CD4-positive, CD25-positive, alpha-beta regulatory T cell (primary cell): ENCODE measurements at regions not wholly inside any gene's neighbourhood (a gene's known extent, or its start where the extent isn't known, plus 50 kb on each side); places are given as distances from the start of the nearest gene placed in this dataset.
"Not testable (repeated sequence)": the region's sequence is repeated elsewhere in the genome, so short reads cannot be mapped to it uniquely, and the experiment has no call there.

Experiments
- ATAC-seq, 2 donors: fragments of 150-1000 bp; cut with Tn5 transposase; one replicate each; pipeline ENCODE4 v1.10.0; 2021; ENCODE audit warnings: low read depth in 2 of 2, moderate number of reproducible peaks in 2 of 2, moderate library complexity in 1 of 2
- DNase-seq, 3 donors: peaks; one replicate each; pipeline versions ENCODE4 v3.0.0 to v3.0.0-alpha.2; 2012 to 2022; ENCODE audit warnings: mixed read lengths in 1 of 3
- H3K27ac ChIP-seq: one replicate; pipeline ENCODE4 v1.7.0; 2013; ENCODE audit warnings: mild to moderate bottlenecking, low read length; ENCODE audit not compliant: insufficient read depth, poor library complexity, severe bottlenecking
- H3K27me3 ChIP-seq: one replicate; pipeline ENCODE4 v1.7.0; 2013; ENCODE audit warnings: low read length; ENCODE audit not compliant: control insufficient read depth, insufficient read depth
- H3K36me3 ChIP-seq: one replicate; pipeline ENCODE4 v1.7.0; 2013; ENCODE audit warnings: mild to moderate bottlenecking, low read length, moderate library complexity; ENCODE audit not compliant: control insufficient read depth, insufficient read depth
- H3K4me1 ChIP-seq: 2 replicates; pipeline ENCODE4 v1.7.0; 2013; ENCODE audit warnings: mild to moderate bottlenecking, low read length; ENCODE audit not compliant: insufficient read depth, control insufficient read depth, poor library complexity, severe bottlenecking
- H3K4me3 ChIP-seq: one replicate; pipeline ENCODE4 v1.7.0; 2013; ENCODE audit warnings: low read depth, mild to moderate bottlenecking, low read length, moderate library complexity
- H3K9me3 ChIP-seq, 2 experiments: 1 replicate in 1 of 2; 2 replicates in 1 of 2; pipeline ENCODE4 v1.7.0; 2013; ENCODE audit warnings: low read length in 2 of 2, mild to moderate bottlenecking in 1 of 2, moderate library complexity in 1 of 2; ENCODE audit not compliant: control insufficient read depth in 2 of 2
- H3K27ac Mint-ChIP-seq, 3 donors: one replicate each; pipeline ENCODE4 v1.8.0; 2020 to 2022; ENCODE audit warnings: mild to moderate bottlenecking in 3 of 3, mixed read lengths in 3 of 3, moderate library complexity in 2 of 3
- H3K27me3 Mint-ChIP-seq: one replicate; pipeline ENCODE4 v1.8.0; 2022; ENCODE audit warnings: mild to moderate bottlenecking, mixed read lengths
- H3K36me3 Mint-ChIP-seq: one replicate; pipeline ENCODE4 v1.8.0; 2020; ENCODE audit warnings: mixed read lengths
- H3K4me1 Mint-ChIP-seq, 4 donors: one replicate each; pipeline ENCODE4 v1.8.0; 2020 to 2022; ENCODE audit warnings: mixed read lengths in 4 of 4, mild to moderate bottlenecking in 1 of 4
- H3K4me3 Mint-ChIP-seq, 4 donors: one replicate each; pipeline ENCODE4 v1.8.0; 2020 to 2022; ENCODE audit warnings: mild to moderate bottlenecking in 4 of 4, mixed read lengths in 4 of 4, moderate library complexity in 3 of 4
- H3K9me3 Mint-ChIP-seq, 7 donors: one replicate each; pipeline ENCODE4 v1.8.0; 2020 to 2022; ENCODE audit warnings: mixed read lengths in 7 of 7, mild to moderate bottlenecking in 3 of 7, moderate library complexity in 2 of 7

GRCh38 chr1:191498318-191498717, 659.9 kb upstream of the RGS18 start:
- Mint-ChIP-seq H3K36me3 (no peaks in the 10 kb centered on the region), H3K27ac (no peak overlapping the region), H3K4me3 (no peak overlapping the region), H3K9me3 (peaks cover 0 to 19% (median 3%) of the 10 kb centered on the region in 7 donors), H3K4me1 (no peaks in the 10 kb centered on the region), H3K27me3 (no peaks in the 10 kb centered on the region)
- Histone ChIP-seq H3K4me1 (no peaks in the 10 kb centered on the region), H3K27ac (no peak overlapping the region), H3K4me3 (no peak overlapping the region), H3K36me3 (no peaks in the 10 kb centered on the region), H3K9me3 (peaks cover 0 to 2% of the 10 kb centered on the region in 2 experiments), H3K27me3 (no peaks in the 10 kb centered on the region)
- DNase-seq: no peak
- ATAC-seq: no peak

- Histone ChIP-seq H3K27me3 (no peaks in the 10 kb centered on the region), H3K9me3 (peaks cover 0 to 2% of the 10 kb centered on the region in 2 experiments), H3K4me1 (no peaks in the 10 kb centered on the region), H3K36me3 (no peaks in the 10 kb centered on the region), H3K4me3 (no peak overlapping the region), H3K27ac (no peak overlapping the region)
- Mint-ChIP-seq H3K36me3 (no peaks in the 10 kb centered on the region), H3K9me3 (peaks cover 0 to 19% (median 3%) of the 10 kb centered on the region in 7 donors), H3K27me3 (no peaks in the 10 kb centered on the region), H3K4me1 (no peaks in the 10 kb centered on the region), H3K4me3 (peak overlapping the region in 1 of 4 donors; percentile 48), H3K27ac (no peak overlapping the region)
- ATAC-seq: no peak
- no peak for DNase-seq
Observed at GRCh38 chr1:191498825-191499224, 659.4 kb upstream of the RGS18 start.

GRCh38 chr1:191504999-191505398, 653.3 kb upstream of the RGS18 start:
- no peaks in the 10 kb centered on the region for H3K36me3 Mint-ChIP-seq
- H3K4me3 ChIP-seq: no peak overlapping the region
- H3K4me1 Mint-ChIP-seq: no peaks in the 10 kb centered on the region
- no peak for ATAC-seq
- no peaks in the 10 kb centered on the region for H3K9me3 ChIP-seq
- H3K27me3 ChIP-seq: no peaks in the 10 kb centered on the region
- H3K36me3 ChIP-seq: no peaks in the 10 kb centered on the region
- no peak for DNase-seq
- H3K27me3 Mint-ChIP-seq: no peaks in the 10 kb centered on the region
- no peak overlapping the region for H3K27ac ChIP-seq
- H3K4me1 ChIP-seq: no peaks in the 10 kb centered on the region
- H3K9me3 Mint-ChIP-seq: peaks cover 2 to 12% (median 7%) of the 10 kb centered on the region in 7 donors
- H3K4me3 Mint-ChIP-seq: no peak overlapping the region
- H3K27ac Mint-ChIP-seq: no peak overlapping the region

- Mint-ChIP-seq H3K27ac (no peak overlapping the region), H3K36me3 (no peaks in the 10 kb centered on the region), H3K4me3 (no peak overlapping the region), H3K9me3 (peaks cover 0 to 18% (median 7%) of the 10 kb centered on the region in 7 donors), H3K27me3 (no peaks in the 10 kb centered on the region), H3K4me1 (no peaks in the 10 kb centered on the region)
- H3K27me3 ChIP-seq: no peaks in the 10 kb centered on the region
- H3K27ac ChIP-seq: no peak overlapping the region
- no peak overlapping the region for H3K4me3 ChIP-seq
- ATAC-seq: no peak
- no peaks in the 10 kb centered on the region for H3K9me3 ChIP-seq
- no peaks in the 10 kb centered on the region for H3K4me1 ChIP-seq
- H3K36me3 ChIP-seq: no peaks in the 10 kb centered on the region
- DNase-seq: no peak
Observed at GRCh38 chr1:191508239-191508638, 650.0 kb upstream of the RGS18 start.

- H3K27me3 ChIP-seq, H3K27ac ChIP-seq, H3K4me3 ChIP-seq, H3K4me1 Mint-ChIP-seq, H3K36me3 Mint-ChIP-seq, H3K27me3 Mint-ChIP-seq, H3K9me3 ChIP-seq, H3K36me3 ChIP-seq, H3K4me1 ChIP-seq, ATAC-seq, DNase-seq, H3K27ac Mint-ChIP-seq: not testable (repeated sequence)
- H3K4me3 Mint-ChIP-seq: peak overlapping the region in 1 of 4 donors; percentile 51
- H3K9me3 Mint-ChIP-seq: peaks cover 0 to 18% (median 11%) of the 10 kb centered on the region in 7 donors
Observed at GRCh38 chr1:191511480-191511879, 646.8 kb upstream of the RGS18 start.

GRCh38 chr1:191517826-191518225, 640.4 kb upstream of the RGS18 start:
- Histone ChIP-seq H3K4me3 (no peak overlapping the region), H3K36me3 (no peaks in the 10 kb centered on the region), H3K27me3 (no peaks in the 10 kb centered on the region), H3K27ac (no peak overlapping the region), H3K9me3 (peaks cover 0 to 2% of the 10 kb centered on the region in 2 experiments), H3K4me1 (no peaks in the 10 kb centered on the region)
- ATAC-seq: no peak
- DNase-seq: no peak
- Mint-ChIP-seq H3K36me3 (no peaks in the 10 kb centered on the region), H3K4me1 (no peaks in the 10 kb centered on the region), H3K4me3 (no peak overlapping the region), H3K27me3 (no peaks in the 10 kb centered on the region), H3K9me3 (peaks cover 0 to 11% (median 6%) of the 10 kb centered on the region in 7 donors), H3K27ac (no peak overlapping the region)

GRCh38 chr1:191519519-191519918, 638.7 kb upstream of the RGS18 start:
- ATAC-seq: no peak
- H3K36me3 Mint-ChIP-seq: no peaks in the 10 kb centered on the region
- H3K36me3 ChIP-seq: no peaks in the 10 kb centered on the region

GRCh38 chr1:191520345-191520744, 637.9 kb upstream of the RGS18 start:
- no peaks in the 10 kb centered on the region for H3K27me3 ChIP-seq
- H3K27ac Mint-ChIP-seq: no peak overlapping the region
- H3K4me3 Mint-ChIP-seq: peak overlapping the region in 1 of 4 donors; percentile 15
- peaks cover 0 to 12% (median 6%) of the 10 kb centered on the region in 7 donors for H3K9me3 Mint-ChIP-seq
- no peaks in the 10 kb centered on the region for H3K27me3 Mint-ChIP-seq
- H3K4me3 ChIP-seq: no peak overlapping the region
- H3K4me1 Mint-ChIP-seq: no peaks in the 10 kb centered on the region
- H3K27ac ChIP-seq: no peak overlapping the region
- no peaks in the 10 kb centered on the region for H3K36me3 Mint-ChIP-seq
- ATAC-seq (no peak), DNase-seq (no peak)
- no peaks in the 10 kb centered on the region for H3K4me1 ChIP-seq
- H3K36me3 ChIP-seq: no peaks in the 10 kb centered on the region
- peaks cover 0 to 2% of the 10 kb centered on the region in 2 experiments for H3K9me3 ChIP-seq

More at GRCh38 chr1:191519519-191519918, 638.7 kb upstream of the RGS18 start:
- Histone ChIP-seq H3K9me3 (peaks cover 0 to 2% of the 10 kb centered on the region in 2 experiments), H3K27me3 (no peaks in the 10 kb centered on the region), H3K27ac (no peak overlapping the region), H3K4me3 (no peak overlapping the region), H3K4me1 (no peaks in the 10 kb centered on the region)
- Mint-ChIP-seq H3K27me3 (no peaks in the 10 kb centered on the region), H3K27ac (no peak overlapping the region), H3K4me1 (no peaks in the 10 kb centered on the region), H3K9me3 (peaks cover 0 to 12% (median 5%) of the 10 kb centered on the region in 7 donors), H3K4me3 (no peak overlapping the region)
- no peak for DNase-seq
